GM19328 (cell line): ENCODE measurements at regions not wholly inside any gene's neighbourhood (a gene's known extent, or its start where the extent isn't known, plus 50 kb on each side); places are given as distances from the start of the nearest gene placed in this dataset.

Source experiments
- ATAC-seq: cut with Tn5 transposase; IDR thresholded peaks from one replicate; pipeline ENCODE4 v1.9.1; 2021; ENCODE audit warnings: mild to moderate bottlenecking, moderate library complexity; ENCODE audit not compliant: unreplicated experiment

GRCh38 chr5:165805756-165806155 is 2300.3 kb downstream of the MAT2B start:
- ATAC-seq, result no peak

GRCh38 chr5:165808335-165808734 is 2302.9 kb downstream of the MAT2B start:
- no peak for ATAC-seq

GRCh38 chr5:165809914-165810313 is 2304.5 kb downstream of the MAT2B start:
- no peak for ATAC-seq

- ATAC-seq, result no peak
These were observed 2324.1 kb downstream of the MAT2B start for GRCh38 chr5:165829504-165829903.

GRCh38 chr5:165834891-165835290 is 2329.5 kb downstream of the MAT2B start:
- no peak for ATAC-seq

GRCh38 chr5:165836046-165836445 is 2330.6 kb downstream of the MAT2B start:
- no peak for ATAC-seq

GRCh38 chr5:165837286-165837685 is 2331.9 kb downstream of the MAT2B start:
- no peak for ATAC-seq

- no peak for ATAC-seq
These were observed 2339.2 kb downstream of the MAT2B start for GRCh38 chr5:165844571-165844970.

GRCh38 chr5:165858118-165858517 is 2352.7 kb downstream of the MAT2B start:
- ATAC-seq, result no peak

- no peak for ATAC-seq
These were observed 2353.8 kb downstream of the MAT2B start for GRCh38 chr5:165859251-165859650.

GRCh38 chr5:165863239-165863638 is 2357.8 kb downstream of the MAT2B start:
- no peak for ATAC-seq

- no peak for ATAC-seq
These were observed 2365.9 kb downstream of the MAT2B start for GRCh38 chr5:165871291-165871690.

- no peak for ATAC-seq
These were observed 2369.4 kb downstream of the MAT2B start for GRCh38 chr5:165874851-165875250.

- no peak for ATAC-seq
These were observed 2371.1 kb downstream of the MAT2B start for GRCh38 chr5:165876538-165876937.

- ATAC-seq, result no peak
These were observed 2372.1 kb downstream of the MAT2B start for GRCh38 chr5:165877475-165877874.

GRCh38 chr5:165881259-165881658 is 2375.8 kb downstream of the MAT2B start:
- no peak for ATAC-seq

GRCh38 chr5:165882099-165882498 is 2376.7 kb downstream of the MAT2B start:
- ATAC-seq, result no peak

GRCh38 chr5:165885623-165886350 is 2380.4 kb downstream of the MAT2B start:
- ATAC-seq, result no peak

GRCh38 chr5:165887147-165887546 is 2381.7 kb downstream of the MAT2B start:
- ATAC-seq, result no peak

GRCh38 chr5:165892383-165892782 is 2387.0 kb downstream of the MAT2B start:
- ATAC-seq, result no peak

GRCh38 chr5:165894916-165895315 is 2389.5 kb downstream of the MAT2B start:
- no peak for ATAC-seq

- ATAC-seq, result no peak
These were observed 2387.6 kb upstream of the WWC1 start for GRCh38 chr5:165903835-165904234.

GRCh38 chr5:165906871-165907270 is 2384.6 kb upstream of the WWC1 start:
- no peak for ATAC-seq
